Vagina (tissue), 2 donors: ENCODE measurements at regions not wholly inside any gene's neighbourhood (a gene's known extent, or its start where the extent isn't known, plus 50 kb on each side); places are given as distances from the start of the nearest gene placed in this dataset.

Source experiments
- DNase-seq, 2 donors: peaks; one replicate each; pipeline ENCODE4 v3.0.0-alpha.2; 2017; ENCODE audit errors: extremely low spot score in 2 of 2
- H3K27ac ChIP-seq: fragments of 200-600 bp; sonication (generic); one replicate; pipeline ENCODE4 v1.5.1; 2019
- H3K27me3 ChIP-seq: fragments of 200-600 bp; sonication (generic); one replicate; pipeline ENCODE4 v1.5.1; 2019
- H3K36me3 ChIP-seq, 2 donors: fragments of 200-600 bp; sonication (generic); one replicate each; pipeline ENCODE4 v1.5.1; 2017 to 2019
- H3K4me1 ChIP-seq: fragments of 200-600 bp; sonication (generic); one replicate; pipeline ENCODE4 v1.5.1; 2019
- H3K4me3 ChIP-seq, 2 donors: fragments of 200-600 bp; sonication (generic); 1 replicate in 1 of 2; 2 replicates in 1 of 2; pipeline ENCODE4 v1.5.1; 2016 to 2019
- H3K9me3 ChIP-seq: fragments of 200-600 bp; sonication (generic); one replicate; pipeline ENCODE4 v1.5.1; 2019
- CTCF ChIP-seq, 3 experiments: fragments of 450-650 bp in 2 of 3; fragments of 200-600 bp in 1 of 3; sonication (generic) in 1 of 3; IDR thresholded peaks; one replicate each; pipeline ENCODE4 v1.5.1; 2017 to 2019; ENCODE audit warnings: antibody characterized with exemption in 3 of 3, mild to moderate bottlenecking in 2 of 3, moderate library complexity in 2 of 3
- POLR2A ChIP-seq, 2 donors: fragments of 450-650 bp; IDR thresholded peaks; one replicate each; pipeline ENCODE4 v1.6.1; 2017; ENCODE audit warnings: antibody characterized with exemption in 2 of 2, mild to moderate bottlenecking in 2 of 2, moderate library complexity in 2 of 2
- POLR2AphosphoS5 ChIP-seq, 2 donors: sonication (generic); formaldehyde crosslinking; IDR thresholded peaks; one replicate each; pipeline ENCODE4 v1.9.0; 2017; ENCODE audit warnings: antibody characterized with exemption in 2 of 2, mild to moderate bottlenecking in 2 of 2, low read depth in 1 of 2; ENCODE audit not compliant: insufficient read depth in 1 of 2
- intact Hi-C: fragments of 100-400 bp; cut with DNase I; formaldehyde crosslinking; loops from one replicate; pipeline ENCODE4 v1.15.1; 2023

DNA sequence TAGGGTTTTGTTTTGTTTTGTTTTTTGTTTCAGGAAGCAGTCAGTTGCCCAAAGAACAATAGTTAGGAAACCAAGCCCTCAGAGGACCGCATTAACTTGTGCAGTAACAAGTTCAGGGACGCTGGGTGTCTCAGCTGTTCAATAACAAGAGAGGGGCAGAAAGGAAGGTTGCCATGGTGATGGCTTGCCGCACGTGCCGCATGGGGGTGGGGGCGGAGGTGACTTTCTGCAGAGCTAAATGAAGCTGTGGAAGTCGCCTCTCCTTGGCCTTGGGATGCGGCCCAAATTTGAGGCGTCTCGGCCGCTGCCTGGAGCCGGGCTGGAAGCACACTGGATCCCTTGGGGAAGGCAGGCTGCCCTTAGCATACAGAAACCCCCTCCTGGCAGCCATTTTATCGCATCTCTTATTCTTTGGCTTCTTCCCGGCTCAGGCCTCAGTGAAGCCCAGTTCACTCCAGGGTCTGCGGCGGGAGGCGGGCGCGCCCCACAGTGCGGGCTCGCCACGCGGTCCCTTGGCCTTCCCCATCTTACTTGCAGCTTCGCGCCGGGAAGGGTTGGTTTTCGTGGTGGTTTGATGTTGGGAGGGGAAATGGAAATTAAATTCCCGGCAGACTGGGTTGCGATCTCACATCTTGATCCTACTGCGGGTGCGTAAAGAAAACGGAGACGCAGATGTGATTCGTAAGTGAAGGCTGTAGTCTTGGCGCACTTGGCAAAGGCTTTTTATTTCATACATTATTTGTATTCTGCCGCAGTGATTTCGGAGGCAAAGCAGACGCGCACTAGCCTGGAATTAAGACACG lies 94.3 kb downstream of the SLC17A6 start:
- no peak for DNase-seq
- H3K27ac ChIP-seq: no peak overlapping the region

GRCh38 chr11:22431106-22431505 lies 92.9 kb downstream of the SLC17A6 start:
- H3K9me3 ChIP-seq: no peaks in the 10 kb centered on the region
- TF ChIP-seq POLR2AphosphoS5 (IDR thresholded peaks at IDR 0.05; ENCODE audit: insufficient read depth in 1 of 2, low read depth in 1 of 2): no peak
- no peak for TF ChIP-seq CTCF (IDR thresholded peaks at IDR 0.05)
- no peak for TF ChIP-seq POLR2A (IDR thresholded peaks at IDR 0.05)
- intact Hi-C loops: no loop called here
- no peak overlapping the region for H3K4me3 ChIP-seq
- no peaks in the 10 kb centered on the region for H3K36me3 ChIP-seq
- no peaks in the 10 kb centered on the region for H3K27me3 ChIP-seq
- H3K4me1 ChIP-seq: peaks cover 9% of the 10 kb centered on the region
- no peak for DNase-seq
- H3K27ac ChIP-seq: no peak overlapping the region

More for the DNA sequence above, 94.3 kb downstream of the SLC17A6 start:
- Histone ChIP-seq H3K36me3 (no peaks in the 10 kb centered on the region), H3K4me1 (peaks cover 9% of the 10 kb centered on the region), H3K9me3 (no peaks in the 10 kb centered on the region), H3K4me3 (peak overlapping the region; percentile 32 to 34), H3K27me3 (no peaks in the 10 kb centered on the region)
- TF ChIP-seq CTCF (IDR thresholded peaks at IDR 0.05): no peak
- no peak for TF ChIP-seq POLR2AphosphoS5 (IDR thresholded peaks at IDR 0.05; ENCODE audit: insufficient read depth in 1 of 2, low read depth in 1 of 2)
- TF ChIP-seq POLR2A (IDR thresholded peaks at IDR 0.05): no peak
- intact Hi-C loops: no loop called here

GRCh38 chr11:22430639-22431038 lies 92.5 kb downstream of the SLC17A6 start:
- Histone ChIP-seq H3K4me1 (peaks cover 9% of the 10 kb centered on the region), H3K27ac (no peak overlapping the region), H3K36me3 (no peaks in the 10 kb centered on the region), H3K4me3 (no peak overlapping the region), H3K27me3 (no peaks in the 10 kb centered on the region), H3K9me3 (no peaks in the 10 kb centered on the region)
- TF ChIP-seq POLR2A (IDR thresholded peaks at IDR 0.05) (no peak), POLR2AphosphoS5 (IDR thresholded peaks at IDR 0.05; ENCODE audit: insufficient read depth in 1 of 2, low read depth in 1 of 2) (no peak), CTCF (IDR thresholded peaks at IDR 0.05) (no peak)
- no peak for DNase-seq
- intact Hi-C loops: no loop called here

GRCh38 chr11:22430141-22430541 lies 92.0 kb downstream of the SLC17A6 start:
- TF ChIP-seq POLR2A (IDR thresholded peaks at IDR 0.05): no peak
- TF ChIP-seq POLR2AphosphoS5 (IDR thresholded peaks at IDR 0.05; ENCODE audit: insufficient read depth in 1 of 2, low read depth in 1 of 2): no peak
- TF ChIP-seq CTCF (IDR thresholded peaks at IDR 0.05): no peak
- no peaks in the 10 kb centered on the region for H3K36me3 ChIP-seq
- no peak for DNase-seq
- no peak overlapping the region for H3K27ac ChIP-seq
- intact Hi-C loops: no loop called here
- H3K4me3 ChIP-seq: no peak overlapping the region
- H3K4me1 ChIP-seq: peaks cover 9% of the 10 kb centered on the region
- no peaks in the 10 kb centered on the region for H3K27me3 ChIP-seq
- no peaks in the 10 kb centered on the region for H3K9me3 ChIP-seq
